AG09319 (cell line): ENCODE measurements at regions not wholly inside any gene's neighbourhood (a gene's known extent, or its start where the extent isn't known, plus 50 kb on each side); places are given as distances from the start of the nearest gene placed in this dataset.

Experiments
- DNase-seq: peaks from one replicate; pipeline ENCODE4 v3.0.0-alpha.2; 2010; ENCODE audit warnings: low read depth; ENCODE audit errors: extremely low read depth
- CTCF ChIP-seq: IDR thresholded peaks from 2 replicates; pipeline ENCODE4 v1.5.1; 2011; ENCODE audit warnings: low read depth, mild to moderate bottlenecking, inconsistent platforms, low read length, moderate library complexity

GRCh38 chr10:109007514-109007913 is 915.8 kb downstream of the XPNPEP1 start:
- no peak for TF ChIP-seq CTCF
- no peak for DNase-seq

GRCh38 chr10:108990441-108990840 is 932.9 kb downstream of the XPNPEP1 start:
- no peak for TF ChIP-seq CTCF
- DNase-seq, result no peak

GRCh38 chr10:108989976-108990375 is 933.3 kb downstream of the XPNPEP1 start:
- no peak for DNase-seq
- no peak for TF ChIP-seq CTCF

DNA sequence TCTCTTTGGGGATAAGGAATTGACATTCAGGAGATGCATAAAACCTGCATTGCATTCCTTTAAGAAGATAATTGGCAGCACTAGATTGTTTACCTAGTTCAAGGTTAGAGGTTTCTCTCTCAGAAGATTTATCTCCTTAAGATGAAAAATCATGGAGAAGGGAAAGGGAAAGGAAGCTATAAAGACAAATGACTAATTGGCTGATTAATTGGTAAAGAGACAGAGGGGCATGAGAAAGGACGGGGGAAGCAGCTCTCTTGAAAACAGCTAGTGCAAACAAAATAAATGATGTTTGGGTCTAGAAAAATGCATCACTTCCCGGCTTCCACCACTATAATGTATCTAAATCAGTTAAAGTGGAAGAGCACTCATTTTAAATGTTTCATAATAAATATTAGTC is 941.2 kb downstream of the XPNPEP1 start:
- no peak for TF ChIP-seq CTCF
- DNase-seq, result no peak

- no peak for TF ChIP-seq CTCF
- no peak for DNase-seq
These were observed 942.4 kb downstream of the XPNPEP1 start for GRCh38 chr10:108980869-108981268.

GRCh38 chr10:108975459-108976058 is 947.8 kb downstream of the XPNPEP1 start:
- DNase-seq, result no peak
- TF ChIP-seq CTCF, result no peak

GRCh38 chr10:108970016-108970415 is 953.3 kb downstream of the XPNPEP1 start:
- DNase-seq, result no peak
- no peak for TF ChIP-seq CTCF
